ENCODE measurements at regions not wholly inside any gene's neighbourhood (a gene's known extent, or its start where the extent isn't known, plus 50 kb on each side); places are given as distances from the start of the nearest gene placed in this dataset.

DNA sequence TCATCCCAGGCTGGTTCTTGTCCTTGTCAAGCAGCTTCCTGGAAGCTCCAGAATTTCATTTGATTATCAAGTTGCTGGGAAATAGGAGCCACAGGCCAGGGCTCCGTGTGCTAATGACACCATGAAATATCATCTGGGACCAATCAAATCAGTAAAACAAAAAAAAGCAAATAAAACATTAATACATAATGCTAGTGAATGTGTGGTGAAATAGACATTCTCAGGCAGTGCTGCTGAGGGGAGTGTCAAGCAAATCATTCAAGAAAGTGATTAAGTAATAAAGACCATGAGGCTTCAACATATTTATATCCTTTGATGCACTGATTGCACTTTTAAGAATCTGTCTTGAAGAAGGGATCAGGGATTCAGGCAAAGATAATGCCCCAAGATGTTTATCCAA lies 213.7 kb downstream of the MATN1 start:
- TF ChIP-seq CTCF (IDR thresholded peaks at IDR 0.05; ENCODE audit: control extremely low read depth, extremely low read depth) = no peak
- Histone ChIP-seq H3K4me3 (no peak overlapping the region), H3K4me1 (ENCODE audit: control insufficient read depth in 5 of 5, insufficient read depth in 5 of 5, low read length in 5 of 5) (no peaks in the 10 kb centered on the region), H3K27ac (ENCODE audit: low read depth in 1 of 2, low read length in 1 of 2) (no peak overlapping the region), H3K36me3 (ENCODE audit: control insufficient read depth in 4 of 4, insufficient read depth in 4 of 4, low read length in 4 of 4) (no peaks in the 10 kb centered on the region), H3K9me3 (ENCODE audit: control insufficient read depth in 4 of 4, insufficient read depth in 3 of 4, low read length in 3 of 4) (peaks cover 0 to 9% (median 0%) of the 10 kb centered on the region in 4 donors), H3K9ac (ENCODE audit: insufficient read depth in 1 of 2, low read length in 2 of 2) (no peak overlapping the region), H3K27me3 (ENCODE audit: control insufficient read depth in 3 of 3, insufficient read depth in 3 of 3, low read length in 2 of 3) (peaks cover 0 to 13% (median 2%) of the 10 kb centered on the region in 3 donors)
- DNase-seq (no peak), ATAC-seq (ENCODE audit: insufficient read depth, low FRiP score) (no peak)
- WGBS, 2 donors = 27 to 45% methylated on average over 1 of the region's 1 CpG

DNA sequence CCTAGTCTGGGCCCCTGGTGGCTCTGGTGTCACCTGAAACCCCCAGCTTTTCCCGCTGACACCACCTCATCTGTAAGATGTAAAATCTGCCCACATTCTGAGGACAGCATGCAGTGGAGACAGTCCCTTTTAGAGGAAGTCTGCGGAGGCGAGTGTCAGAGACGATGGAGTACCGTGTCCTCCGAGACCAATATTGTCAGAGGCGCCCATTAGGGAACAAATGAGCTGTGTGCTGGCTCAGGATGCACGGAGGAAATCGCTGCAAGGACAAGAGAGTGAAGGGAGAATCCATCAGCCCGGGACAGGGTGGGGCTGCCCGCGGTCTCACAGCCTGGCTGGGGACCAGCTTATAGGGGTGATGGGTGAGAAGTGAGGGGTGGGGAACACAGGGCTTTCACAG lies 214.8 kb downstream of the MATN1 start:
- Histone ChIP-seq H3K27ac (ENCODE audit: low read depth in 1 of 2, low read length in 1 of 2) (no peak overlapping the region), H3K9me3 (ENCODE audit: control insufficient read depth in 4 of 4, insufficient read depth in 3 of 4, low read length in 3 of 4) (peaks cover 0 to 12% (median 0%) of the 10 kb centered on the region in 4 donors), H3K9ac (ENCODE audit: insufficient read depth in 1 of 2, low read length in 2 of 2) (no peak overlapping the region), H3K36me3 (ENCODE audit: control insufficient read depth in 4 of 4, insufficient read depth in 4 of 4, low read length in 4 of 4) (no peaks in the 10 kb centered on the region), H3K27me3 (ENCODE audit: control insufficient read depth in 3 of 3, insufficient read depth in 3 of 3, low read length in 2 of 3) (peaks cover 0 to 10% (median 2%) of the 10 kb centered on the region in 3 donors), H3K4me1 (ENCODE audit: control insufficient read depth in 5 of 5, insufficient read depth in 5 of 5, low read length in 5 of 5) (no peaks in the 10 kb centered on the region), H3K4me3 (no peak overlapping the region)
- TF ChIP-seq CTCF (IDR thresholded peaks at IDR 0.05; ENCODE audit: control extremely low read depth, extremely low read depth) = no peak
- no peak for ATAC-seq (ENCODE audit: insufficient read depth, low FRiP score)
- no peak for DNase-seq
- WGBS, 2 donors = 57 to 71% methylated on average over 12 of the region's 12 CpGs

DNA sequence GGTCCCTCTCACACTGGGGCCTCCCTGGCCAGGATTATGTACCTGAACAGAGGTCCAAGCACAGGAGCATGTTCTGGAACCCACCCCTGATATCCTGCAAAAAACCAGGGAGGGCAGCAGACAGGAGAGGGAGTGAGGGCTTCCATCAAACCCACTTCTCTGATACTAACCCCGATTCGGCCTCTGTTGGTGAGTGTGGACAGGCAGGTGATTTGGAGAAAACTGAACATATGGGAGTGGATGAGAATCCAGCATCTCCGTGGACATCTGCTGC lies 215.3 kb downstream of the MATN1 start:
- no peak overlapping the region for H3K27ac ChIP-seq (ENCODE audit: low read depth in 1 of 2, low read length in 1 of 2)
- DNase-seq (no peak), ATAC-seq (ENCODE audit: insufficient read depth, low FRiP score) (no peak)
- peaks cover 0 to 12% (median 0%) of the 10 kb centered on the region in 4 donors for H3K9me3 ChIP-seq (ENCODE audit: control insufficient read depth in 4 of 4, insufficient read depth in 3 of 4, low read length in 3 of 4)
- no peak overlapping the region for H3K4me3 ChIP-seq
- no peaks in the 10 kb centered on the region for H3K4me1 ChIP-seq (ENCODE audit: control insufficient read depth in 5 of 5, insufficient read depth in 5 of 5, low read length in 5 of 5)
- no peak for TF ChIP-seq CTCF (IDR thresholded peaks at IDR 0.05; ENCODE audit: control extremely low read depth, extremely low read depth)
- 80 to 88% methylated on average over 3 of the region's 3 CpGs for WGBS, 2 donors
- no peaks in the 10 kb centered on the region for H3K36me3 ChIP-seq (ENCODE audit: control insufficient read depth in 4 of 4, insufficient read depth in 4 of 4, low read length in 4 of 4)
- no peak overlapping the region for H3K9ac ChIP-seq (ENCODE audit: insufficient read depth in 1 of 2, low read length in 2 of 2)
- H3K27me3 ChIP-seq (ENCODE audit: control insufficient read depth in 3 of 3, insufficient read depth in 3 of 3, low read length in 2 of 3) = peaks cover 0 to 9% (median 2%) of the 10 kb centered on the region in 3 donors

- no peak overlapping the region for H3K4me3 ChIP-seq
- H3K4me1 ChIP-seq (ENCODE audit: control insufficient read depth in 5 of 5, insufficient read depth in 5 of 5, low read length in 5 of 5) = no peaks in the 10 kb centered on the region
- H3K36me3 ChIP-seq (ENCODE audit: control insufficient read depth in 4 of 4, insufficient read depth in 4 of 4, low read length in 4 of 4) = no peaks in the 10 kb centered on the region
- ATAC-seq (ENCODE audit: insufficient read depth, low FRiP score) = no peak
- TF ChIP-seq CTCF (IDR thresholded peaks at IDR 0.05; ENCODE audit: control extremely low read depth, extremely low read depth) = no peak
- H3K9me3 ChIP-seq (ENCODE audit: control insufficient read depth in 4 of 4, insufficient read depth in 3 of 4, low read length in 3 of 4) = peaks cover 0 to 12% (median 0%) of the 10 kb centered on the region in 4 donors
- no peak for DNase-seq
- H3K27ac ChIP-seq (ENCODE audit: low read depth in 1 of 2, low read length in 1 of 2) = no peak overlapping the region
- 74 to 81% methylated on average over 11 of the region's 11 CpGs for WGBS, 2 donors
- peaks cover 0 to 9% (median 2%) of the 10 kb centered on the region in 3 donors for H3K27me3 ChIP-seq (ENCODE audit: control insufficient read depth in 3 of 3, insufficient read depth in 3 of 3, low read length in 2 of 3)
- H3K9ac ChIP-seq (ENCODE audit: insufficient read depth in 1 of 2, low read length in 2 of 2) = no peak overlapping the region
These were observed 215.8 kb downstream of the MATN1 start for GRCh38 chr1:30507401-30508174.
